K562 (cell line): ENCODE measurements at regions not wholly inside any gene's neighbourhood (a gene's known extent, or its start where the extent isn't known, plus 50 kb on each side); places are given as distances from the start of the nearest gene placed in this dataset.

Source experiments
- ATAC-seq: fragments of 200-7000 bp; cut with Tn5 transposase; 3 replicates; pipeline ENCODE4 v1.9.1; 2020; ENCODE audit warnings: moderate library complexity
- BruUV-seq: library from RNA; stranded (reverse); fragments of 400-500 nt; replicated peaks from 2 replicates; lab custom pipeline; 2021; lab: Mats Ljungman, UMichigan
- CTCF ChIA-PET: fragments of 300-600 bp; formaldehyde crosslinking; extraction: SDS; loops from one replicate; lab custom pipeline; 2021; ENCODE audit warnings: low intra/inter-chr PET ratio; lab: Yijun Ruan, JAX
- POLR2A ChIA-PET: fragments of 300-600, 350-650 bp; sonication (Branson Sonifier 250); formaldehyde crosslinking; extraction: SDS; loops from one replicate; lab custom pipeline; 2021; ENCODE audit warnings: antibody characterized with exemption, inconsistent platforms; lab: Yijun Ruan, JAX
- DNase-seq, 4 experiments: peaks; one replicate each; pipeline versions ENCODE4 v3.0.0 to v3.0.0-alpha.2; 2011 to 2018; ENCODE audit warnings: low spot score in 3 of 4, mixed read lengths in 3 of 4; ENCODE audit errors: extremely low read depth in 1 of 4
- FAIRE-seq: peaks from 2 replicates; lab custom pipeline; 2011; peaks lifted over from hg19 to GRCh38; lab: Jason Lieb, UNC
- H2AFZ ChIP-seq: 2 replicates; pipeline ENCODE4 v1.6.0; 2011; ENCODE audit warnings: low read depth, low read length, control low read depth, inconsistent platforms
- H3K27ac ChIP-seq: fragments of 200-600 bp; 3 replicates; pipeline ENCODE4 v1.8.0; 2011; ENCODE audit warnings: low read depth, mild to moderate bottlenecking, control low read depth, inconsistent platforms, low read length, moderate library complexity, mixed read lengths; ENCODE audit errors: extremely low read depth
- H3K27me3 ChIP-seq, 2 experiments: fragments of 300-600 bp in 1 of 2; 2 replicates in 1 of 2; 3 replicates in 1 of 2; pipeline versions ENCODE4 v1.6.0 to v1.8.0; 2011; ENCODE audit warnings: inconsistent platforms in 2 of 2, low read length in 2 of 2, mild to moderate bottlenecking in 1 of 2, mixed read lengths in 1 of 2, moderate library complexity in 1 of 2; ENCODE audit not compliant: control insufficient read depth in 2 of 2, insufficient read depth in 2 of 2
- H3K36me3 ChIP-seq: fragments of 300-600 bp; 3 replicates; pipeline ENCODE4 v1.8.0; 2011; ENCODE audit warnings: mild to moderate bottlenecking, low read length, inconsistent platforms; ENCODE audit not compliant: control insufficient read depth, insufficient read depth
- H3K4me1 ChIP-seq, 2 experiments: fragments of 200-600 bp in 1 of 2; replicated peaks in 1 of 2; 2 replicates in 1 of 2; 3 replicates in 1 of 2; pipeline versions ENCODE4 v1.5.1 to v1.8.0; 2011; ENCODE audit warnings: inconsistent platforms in 2 of 2, low read length in 2 of 2, mild to moderate bottlenecking in 1 of 2, mixed read lengths in 1 of 2, moderate library complexity in 1 of 2; ENCODE audit not compliant: control insufficient read depth in 2 of 2, insufficient read depth in 2 of 2
- H3K4me2 ChIP-seq: 2 replicates; pipeline ENCODE4 v1.6.1; 2011; ENCODE audit warnings: low read length, control low read depth, inconsistent platforms, mixed read lengths; ENCODE audit not compliant: insufficient read depth
- H3K4me3 ChIP-seq: fragments of 200-600 bp; sonication (generic), shearing (Covaris generic); 2 replicates; pipeline ENCODE4 v1.5.1; 2016; ENCODE audit warnings: control low read depth, inconsistent platforms
- H3K79me2 ChIP-seq: fragments of 200-600 bp; 3 replicates; pipeline ENCODE4 v1.8.0; 2011; ENCODE audit warnings: low read length, inconsistent platforms; ENCODE audit not compliant: control insufficient read depth, insufficient read depth
- H3K9ac ChIP-seq, 2 experiments: 2 replicates each; pipeline versions ENCODE4 v1.6.0 to v1.6.1; 2011; ENCODE audit warnings: low read depth in 2 of 2, low read length in 2 of 2, control low read depth in 1 of 2, inconsistent platforms in 1 of 2, mild to moderate bottlenecking in 1 of 2, mixed read lengths in 1 of 2; ENCODE audit not compliant: insufficient read depth in 1 of 2
- H3K9me1 ChIP-seq: one replicate; pipeline ENCODE4 v1.6.0; 2011; ENCODE audit warnings: inconsistent platforms, mild to moderate bottlenecking, low read length, moderate library complexity; ENCODE audit not compliant: control insufficient read depth, insufficient read depth
- H3K9me3 ChIP-seq: replicated peaks from 2 replicates; pipeline ENCODE4 v1.5.1; 2011; ENCODE audit warnings: low read depth, low read length, inconsistent platforms; ENCODE audit not compliant: control insufficient read depth, insufficient read depth
- H4K20me1 ChIP-seq: replicated peaks from 2 replicates; pipeline ENCODE4 v1.6.1; 2011; ENCODE audit warnings: low read length, inconsistent platforms, mixed read lengths; ENCODE audit not compliant: control insufficient read depth, insufficient read depth
- BRF1 ChIP-seq: IDR thresholded peaks from 3 replicates; pipeline ENCODE4 v1.6.1; 2011; ENCODE audit warnings: borderline replicate concordance, mild to moderate bottlenecking; ENCODE audit not compliant: insufficient read length; ENCODE audit errors: extremely low read depth
- CEBPG ChIP-seq, 3 experiments: fragments of 200-800 bp in 1 of 3; sonication (Bioruptor generic) in 1 of 3; sonication (generic) in 1 of 3; formaldehyde crosslinking in 1 of 3; IDR thresholded peaks in 2 of 3; conservative IDR thresholded peaks in 1 of 3; 2 replicates each; pipeline versions ENCODE4 v1.6.1 to v1.8.0; 2016 to 2022; ENCODE audit warnings: missing compliant biosample characterization in 2 of 3, missing genetic modification characterization in 2 of 3, mild to moderate bottlenecking in 1 of 3, missing genetic modification reagents in 1 of 3
- GTF2F1 ChIP-seq: IDR thresholded peaks from 2 replicates; pipeline ENCODE4 v1.6.1; 2011; ENCODE audit warnings: low read depth, low read length, improper control_type of control experiment
- NR4A1 ChIP-seq, 2 experiments: fragments of 250-450 bp in 1 of 2; fragments of 450-650 bp in 1 of 2; sonication (Bioruptor Pico) in 1 of 2; IDR thresholded peaks; 2 replicates each; pipeline versions ENCODE4 v1.4.0 to v1.6.1; 2016 to 2020; ENCODE audit warnings: mild to moderate bottlenecking in 2 of 2, missing compliant biosample characterization in 1 of 2, missing genetic modification characterization in 1 of 2, moderate library complexity in 1 of 2
- PML ChIP-seq: IDR thresholded peaks from 2 replicates; pipeline ENCODE4 v1.6.1; 2012; ENCODE audit warnings: low read length, inconsistent platforms
- POLR2B ChIP-seq: fragments of 450-650 bp; IDR thresholded peaks from 2 replicates; pipeline ENCODE4 v1.6.1; 2018; ENCODE audit warnings: low read depth; ENCODE audit not compliant: partially characterized antibody
- RFX1 ChIP-seq: fragments of 450-650 bp; IDR thresholded peaks from 2 replicates; pipeline ENCODE4 v1.6.1; 2016; ENCODE audit warnings: mild to moderate bottlenecking, moderate library complexity
- RREB1 ChIP-seq: fragments of 250-450 bp; sonication (Bioruptor Pico); IDR thresholded peaks from 2 replicates; pipeline ENCODE4 v1.4.0; 2020
- SP1 ChIP-seq: sonication (generic); formaldehyde crosslinking; IDR thresholded peaks from 2 replicates; pipeline ENCODE4 v1.8.1; 2022; ENCODE audit warnings: mild to moderate bottlenecking, missing genetic modification reagents
- STAT5B ChIP-seq: fragments of 250-450 bp; sonication (Bioruptor Pico); IDR thresholded peaks from 2 replicates; pipeline ENCODE4 v1.8.0; 2021; ENCODE audit warnings: mild to moderate bottlenecking, inconsistent platforms
- TSC22D4 ChIP-seq: fragments of 450-650 bp; IDR thresholded peaks from 2 replicates; pipeline ENCODE4 v1.6.1; 2016; ENCODE audit warnings: missing genetic modification characterization, missing biosample characterization, control low read depth
- YBX1 ChIP-seq: fragments of 450-650 bp; IDR thresholded peaks from 2 replicates; pipeline ENCODE4 v1.7.1; 2016; ENCODE audit warnings: mild to moderate bottlenecking
- ZNF165 ChIP-seq: fragments of 250-450 bp; sonication (Bioruptor Pico); IDR thresholded peaks from 2 replicates; pipeline ENCODE4 v1.4.0; 2020; ENCODE audit warnings: borderline replicate concordance
- ZNF699 ChIP-seq: fragments of 250-450 bp; sonication (Bioruptor Pico); IDR thresholded peaks from 2 replicates; pipeline ENCODE4 v1.8.0; 2021; ENCODE audit warnings: mild to moderate bottlenecking, moderate library complexity; ENCODE audit not compliant: insufficient replicate concordance
- WGBS: fragments of 100-300 bp; shearing (Covaris generic); methylation state at CpG from one replicate; pipeline ENCODE4 v1.1.6; 2016; ENCODE audit warnings: low coverage, mixed read lengths; ENCODE audit not compliant: insufficient coverage; ENCODE audit errors: missing lambda C conversion rate; 5-methylcytosine and 5-hydroxymethylcytosine counted together
- in situ Hi-C: fragments of 300-500 bp; cut with MboI; formaldehyde crosslinking; loops from 4 replicates; pipeline ENCODE4 v1.15.0; 2018; ENCODE audit warnings: inconsistent platforms, mixed read lengths
- intact Hi-C: fragments of 100-400 bp; cut with micrococcal nuclease; formaldehyde crosslinking; loops from 2 replicates; pipeline ENCODE4 v1.14.2; 2022

GRCh38 chr13:65133094-65133493 lies 2097.0 kb downstream of the PCDH9 start:
- no peak overlapping the region for H2AFZ ChIP-seq
- ATAC-seq, result no peak

GRCh38 chr13:65125236-65125635 lies 2104.9 kb downstream of the PCDH9 start:
- no peak for ATAC-seq
- Histone ChIP-seq H3K9ac (no peak overlapping the region), H3K4me2 (no peak overlapping the region), H3K27ac (no peak overlapping the region), H3K4me3 (no peak overlapping the region), H3K36me3 (no peaks in the 10 kb centered on the region), H3K4me1 (no peaks in the 10 kb centered on the region), H3K27me3 (no peaks in the 10 kb centered on the region), H2AFZ (no peak overlapping the region), H4K20me1 (no peaks in the 10 kb centered on the region), H3K79me2 (no peaks in the 10 kb centered on the region), H3K9me1 (no peaks in the 10 kb centered on the region), H3K9me3 (no peaks in the 10 kb centered on the region)
- FAIRE-seq, result no peak
- WGBS, result 0% methylated on average over 1 of the region's 1 CpG
- no peak for DNase-seq
- BruUV-seq, result no TSS peak
- ChIA-PET CTCF (no interaction called here), POLR2A (no interaction called here)
- intact Hi-C loops, result no loop called here
- in situ Hi-C loops, result no loop called here
- TF ChIP-seq RFX1, result no peak
- no peak for TF ChIP-seq NR4A1 (CRISPR knock-in tag; IDR thresholded peaks at IDR 0.05)
- TF ChIP-seq NR4A1 (tag; IDR thresholded peaks at IDR 0.05), result no peak
- no peak for TF ChIP-seq TSC22D4
- no peak for TF ChIP-seq RREB1 (CRISPR knock-in tag)
- no peak for TF ChIP-seq POLR2B
- TF ChIP-seq PML, result no peak
- no peak for TF ChIP-seq BRF1
- TF ChIP-seq YBX1, result no peak

More at GRCh38 chr13:65133094-65133493, 2097.0 kb downstream of the PCDH9 start:
- Histone ChIP-seq H3K36me3 (no peaks in the 10 kb centered on the region), H3K4me3 (no peak overlapping the region), H3K4me2 (no peak overlapping the region), H3K27ac (no peak overlapping the region), H3K9me1 (no peaks in the 10 kb centered on the region), H3K79me2 (no peaks in the 10 kb centered on the region), H3K4me1 (no peaks in the 10 kb centered on the region), H3K9me3 (no peaks in the 10 kb centered on the region), H3K9ac (no peak overlapping the region), H4K20me1 (no peaks in the 10 kb centered on the region), H3K27me3 (no peaks in the 10 kb centered on the region)
- CTCF ChIA-PET, result no interaction called here
- intact Hi-C loops (no loop called here), in situ Hi-C loops (no loop called here)
- POLR2A ChIA-PET, result no interaction called here
- TF ChIP-seq CEBPG (CRISPR knock-in tag; IDR thresholded peaks at IDR 0.05) (no peak), CEBPG (tag; conservative IDR thresholded peaks at IDR 0.05 in 1 of 2, IDR thresholded peaks at IDR 0.05 in 1 of 2) (no peak), STAT5B (CRISPR knock-in tag) (no peak), ZNF699 (CRISPR knock-in tag) (no peak), SP1 (CRISPR knock-in tag) (no peak), ZNF165 (CRISPR knock-in tag) (no peak), GTF2F1 (no peak)
- DNase-seq, result no peak
- WGBS, result 0% methylated on average over 4 of the region's 7 CpGs
- FAIRE-seq, result no peak
- no TSS peak for BruUV-seq
